GM19467 (cell line): ENCODE measurements at regions not wholly inside any gene's neighbourhood (a gene's known extent, or its start where the extent isn't known, plus 50 kb on each side); places are given as distances from the start of the nearest gene placed in this dataset.
"Not testable (repeated sequence)": the region's sequence is repeated elsewhere in the genome, so short reads cannot be mapped to it uniquely, and the experiment has no call there.

Experiments used
- ATAC-seq: cut with Tn5 transposase; IDR thresholded peaks from one replicate; pipeline ENCODE4 v1.9.1; 2021; ENCODE audit warnings: mild to moderate bottlenecking, moderate library complexity; ENCODE audit not compliant: unreplicated experiment

DNA sequence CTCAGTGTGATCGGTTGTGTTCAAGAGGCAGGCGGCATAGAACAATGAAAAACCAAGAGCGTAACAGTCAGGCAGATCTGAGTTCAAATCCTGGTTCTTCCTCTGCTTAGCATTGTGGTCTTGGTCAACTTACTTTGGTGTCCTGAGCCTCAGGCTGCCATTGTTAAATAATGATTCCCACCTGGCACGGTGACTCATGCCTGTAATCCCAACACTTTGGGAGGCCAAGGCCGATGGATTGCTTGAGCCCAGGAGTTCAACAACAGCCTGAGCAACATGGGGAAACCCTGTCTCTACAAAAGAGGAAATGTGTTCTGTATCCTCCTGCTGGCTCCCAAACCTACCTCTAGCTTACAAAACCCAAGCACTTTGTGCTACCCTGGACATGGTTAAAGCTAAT, 129.0 kb upstream of the STX18 start:
- no peak for ATAC-seq

DNA sequence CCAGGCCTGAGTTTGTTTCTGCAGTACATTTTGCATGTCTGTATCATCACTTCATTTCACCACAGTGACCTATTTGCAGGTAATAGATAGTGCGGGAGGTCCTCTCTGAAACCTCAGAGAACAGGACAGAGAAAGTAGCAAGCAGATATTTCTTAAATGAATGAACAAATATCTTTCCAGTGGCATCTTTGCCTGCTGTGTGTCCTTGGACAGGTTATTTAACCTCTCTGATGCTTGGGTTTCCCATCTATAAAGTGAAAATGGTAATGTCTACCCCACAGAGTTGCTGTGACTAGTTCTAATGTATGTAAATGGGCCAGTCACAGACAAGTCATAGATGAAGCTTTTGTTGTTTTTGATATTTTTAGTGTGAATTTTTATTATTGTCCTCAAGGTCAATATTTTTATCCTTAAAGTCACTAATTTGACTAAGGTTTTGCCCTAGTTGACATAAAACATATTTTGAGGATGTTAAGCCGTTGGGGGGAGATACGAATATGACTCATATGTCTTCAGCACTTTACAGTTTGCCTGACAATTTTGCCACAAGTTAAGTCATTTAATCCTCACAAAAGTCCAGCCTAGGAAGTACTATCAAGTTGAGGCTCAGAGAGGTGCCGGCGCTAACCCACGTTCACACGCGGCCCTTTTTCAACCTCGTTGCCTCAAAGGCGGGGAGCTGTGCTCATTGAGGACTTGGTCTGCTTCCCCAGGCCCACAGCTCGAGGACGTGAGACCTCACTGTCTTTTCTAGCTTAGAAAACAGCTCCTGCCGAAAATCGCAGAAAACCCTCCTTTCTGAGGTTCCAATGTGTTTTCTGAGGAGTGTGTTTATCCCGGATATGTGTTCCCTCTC, 126.7 kb upstream of the STX18 start:
- no peak for ATAC-seq

DNA sequence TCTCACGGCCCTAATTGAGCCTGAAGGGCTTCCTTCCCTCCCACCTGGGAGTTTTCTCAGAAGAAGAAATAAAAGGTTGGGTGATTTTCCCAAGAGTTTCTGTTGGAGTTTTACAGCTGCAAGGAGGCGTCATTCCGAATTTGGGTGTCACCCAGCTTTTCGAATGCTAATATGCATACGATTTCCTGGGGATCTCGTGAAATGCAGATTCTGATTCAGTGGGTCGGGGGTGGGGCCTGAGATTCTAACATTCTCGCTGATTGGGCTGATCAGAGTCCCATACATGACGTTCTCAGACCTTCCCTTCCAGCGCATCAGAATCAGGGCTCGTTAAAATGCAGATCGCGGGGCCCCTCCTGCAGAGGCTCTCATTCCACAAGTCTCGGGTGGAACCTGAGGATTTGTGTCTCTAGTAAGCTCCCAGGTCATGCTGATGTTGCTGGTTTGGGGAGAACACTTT, 125.8 kb upstream of the STX18 start:
- ATAC-seq: no peak

DNA sequence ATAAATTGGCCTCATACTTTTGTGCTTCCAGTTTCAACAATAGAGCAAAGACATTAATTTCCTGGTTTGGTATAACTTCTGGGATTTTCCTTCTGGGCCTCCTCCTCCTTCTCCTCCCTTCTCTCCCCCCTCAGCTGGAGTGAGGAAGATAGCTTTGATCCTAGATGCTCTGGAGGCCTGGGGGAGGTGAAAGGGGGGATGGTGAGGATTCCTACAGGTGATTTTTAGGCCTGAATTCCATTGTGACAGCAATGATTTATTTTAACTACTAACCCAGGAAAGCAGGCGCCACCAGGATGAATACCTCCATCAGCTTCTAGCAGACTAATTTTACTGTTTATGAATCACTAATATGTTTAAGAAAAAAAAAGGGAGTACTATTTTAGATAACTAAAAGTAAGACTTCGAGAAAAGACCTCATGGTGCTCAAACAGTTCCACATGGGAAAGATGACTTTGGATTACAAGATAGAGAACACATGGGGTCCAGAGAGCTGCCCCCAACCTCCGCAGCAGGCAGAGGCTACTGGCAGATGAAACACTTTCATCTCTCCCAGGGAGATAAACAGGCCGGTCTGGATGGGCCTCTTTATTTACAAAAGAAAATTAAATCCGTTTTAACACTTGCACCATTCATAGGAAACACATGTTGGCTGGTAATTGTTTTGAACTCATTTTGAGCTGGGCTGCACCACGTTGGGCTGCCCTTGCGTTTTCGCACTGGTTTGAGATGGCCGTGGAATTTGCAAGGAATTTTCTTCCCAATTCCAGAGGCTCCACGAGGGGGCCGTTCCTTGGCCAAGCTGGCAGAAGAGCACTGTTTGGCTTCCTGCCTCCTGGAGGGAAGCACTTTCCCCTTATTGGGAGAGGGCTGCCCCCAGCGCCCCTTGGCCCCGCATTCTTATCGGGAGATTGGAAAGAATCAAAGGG, 125.1 kb upstream of the STX18 start:
- no peak for ATAC-seq

DNA sequence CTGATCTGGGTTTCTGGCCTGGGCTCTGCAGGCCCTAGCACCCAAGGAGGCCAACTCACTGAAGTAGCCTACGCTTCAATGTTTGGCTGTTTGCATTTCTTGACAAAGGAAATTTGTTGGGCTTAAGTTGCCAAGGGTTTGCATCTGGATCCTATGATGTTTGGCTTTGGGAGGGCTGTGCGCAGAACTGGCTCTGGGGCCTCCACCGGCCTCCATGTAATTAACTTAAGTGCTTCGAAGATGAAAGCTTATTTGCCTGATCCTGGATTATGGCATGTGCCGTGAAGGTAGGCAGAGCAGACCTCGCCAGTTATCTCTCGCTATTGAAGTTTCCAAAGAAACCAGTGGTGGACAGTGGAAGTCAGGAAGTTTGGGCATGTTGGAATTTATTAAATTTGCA, 124.3 kb upstream of the STX18 start:
- ATAC-seq: no peak

DNA sequence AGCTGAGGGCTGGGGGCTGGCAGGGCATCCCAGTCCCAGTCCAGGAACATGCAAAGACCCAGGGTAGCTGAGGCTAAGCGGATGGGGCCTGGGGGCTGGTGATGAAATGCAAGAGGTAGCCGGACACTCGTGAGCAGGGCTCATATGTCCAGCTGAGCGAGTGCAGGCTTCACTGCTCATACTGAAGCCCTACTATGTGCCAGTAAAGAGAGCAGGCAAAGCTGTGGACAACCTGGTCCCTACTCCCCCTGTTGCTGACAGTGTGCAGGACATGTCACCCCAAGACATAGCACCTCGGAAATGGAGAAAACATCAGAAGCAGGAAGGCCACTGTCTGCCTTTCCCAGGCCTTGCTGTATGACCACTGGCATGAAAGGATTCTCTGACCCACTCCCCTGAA, 122.4 kb upstream of the STX18 start:
- ATAC-seq: no peak

DNA sequence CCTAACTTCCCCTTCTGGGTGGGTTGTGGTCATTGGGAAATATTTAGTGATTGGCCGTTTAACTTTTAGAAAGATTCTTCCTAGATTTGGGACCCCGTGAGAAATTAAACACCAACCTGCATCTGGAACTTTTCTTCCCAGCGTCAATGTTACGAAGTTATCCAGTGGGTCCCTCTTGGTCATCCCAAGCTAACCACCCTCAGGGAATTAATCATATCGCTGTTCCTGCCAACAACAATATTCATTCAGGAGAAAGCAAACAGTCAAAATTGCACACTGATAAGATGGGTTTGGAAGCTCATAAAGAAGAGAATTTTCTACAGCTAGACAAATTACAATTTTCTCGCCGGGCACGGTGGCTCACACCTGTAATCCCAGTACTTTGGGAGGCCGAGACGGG, 121.2 kb upstream of the STX18 start:
- no peak for ATAC-seq

DNA sequence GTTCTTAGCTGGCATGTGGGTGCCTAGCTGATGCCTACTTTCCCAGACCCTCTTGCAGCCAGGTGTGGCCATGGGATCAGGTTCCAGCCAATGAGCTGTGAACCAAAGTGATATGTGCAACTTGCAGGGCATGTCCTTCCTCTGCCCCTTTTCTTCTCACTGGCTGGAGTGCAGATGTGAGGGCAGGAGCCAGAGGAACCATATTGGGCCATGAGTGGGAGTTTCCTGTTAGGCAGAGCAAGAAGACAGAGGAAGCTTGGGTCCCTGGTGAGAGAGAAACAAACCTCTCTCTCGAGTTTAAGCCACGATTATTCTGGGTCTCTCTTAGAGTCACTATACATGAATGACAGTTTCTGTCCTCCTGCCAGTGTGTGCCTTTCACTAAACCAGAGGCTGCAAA, 120.4 kb upstream of the STX18 start:
- ATAC-seq: no peak

DNA sequence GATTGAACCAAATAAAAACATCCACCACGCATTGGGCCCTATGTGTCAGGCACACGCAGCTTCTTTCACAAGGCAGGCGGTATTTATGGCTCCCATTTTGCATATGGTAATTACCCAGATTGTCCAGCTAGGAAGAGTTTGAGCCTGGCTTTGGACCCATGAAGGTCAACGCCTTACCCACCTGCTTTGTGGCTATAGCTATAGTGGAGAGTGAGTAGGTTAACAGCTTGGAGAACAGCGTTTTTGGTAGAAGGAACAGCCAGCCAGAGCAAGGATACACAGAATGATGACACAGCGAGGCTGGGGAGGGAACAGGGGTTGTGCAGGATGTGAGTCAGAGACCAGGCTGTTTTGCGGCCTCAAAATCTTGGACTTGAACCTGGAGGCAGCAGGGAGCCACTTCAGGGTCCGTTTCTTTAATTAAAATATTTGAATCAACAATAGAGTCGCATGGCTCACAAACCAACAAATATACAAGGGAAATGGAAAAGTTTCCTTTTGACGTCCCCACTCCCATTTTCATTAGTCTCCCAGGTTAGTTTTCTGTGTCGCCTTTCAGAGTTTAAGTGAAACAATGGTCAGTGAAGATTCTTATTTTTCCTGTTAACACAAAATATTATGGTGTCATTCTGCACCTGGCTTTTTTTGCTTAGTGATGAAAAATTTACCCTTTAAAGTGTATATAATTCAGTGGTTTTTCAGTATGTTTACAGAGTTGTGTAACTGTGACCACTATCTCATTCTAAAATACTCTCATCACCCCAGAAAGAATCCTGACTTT, 118.2 kb upstream of the STX18 start:
- ATAC-seq: no peak

DNA sequence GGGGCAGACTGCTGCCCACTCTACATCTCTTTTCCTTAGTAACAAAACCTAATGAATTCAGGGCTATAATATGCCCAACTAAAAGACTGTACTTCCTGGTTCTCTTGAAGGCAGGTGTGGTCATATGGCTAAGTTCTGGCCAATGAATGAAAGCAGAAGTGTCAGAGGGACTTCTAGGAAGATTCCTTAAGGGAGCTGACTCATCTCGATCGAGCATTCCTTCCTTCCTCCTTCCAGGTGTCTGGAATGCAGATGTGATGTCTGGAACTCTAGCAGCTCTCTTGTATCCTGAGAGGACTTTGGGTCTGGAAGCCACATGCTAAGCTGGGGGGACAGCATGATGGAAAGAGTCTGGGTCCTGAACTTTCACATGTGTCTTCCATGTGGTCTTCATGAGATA, 116.2 kb upstream of the STX18 start:
- no peak for ATAC-seq

DNA sequence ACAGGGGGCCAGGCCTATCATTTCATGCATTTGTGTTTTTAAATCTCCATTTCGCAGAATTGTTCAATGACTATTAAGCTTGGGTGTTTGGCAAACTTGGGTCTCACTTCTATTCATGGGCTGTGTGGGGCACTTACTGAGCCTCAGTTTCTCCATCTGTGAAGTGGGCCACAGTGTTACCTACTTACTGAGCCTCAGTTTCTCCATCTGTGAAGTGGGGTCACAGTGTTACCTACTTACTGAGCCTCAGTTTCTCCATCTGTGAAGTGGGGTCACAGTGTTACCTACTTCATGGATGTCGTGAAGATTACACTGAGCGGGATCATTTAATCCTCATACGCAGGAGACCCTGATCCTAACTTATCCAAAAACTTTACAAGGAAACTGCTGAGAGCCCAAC, 115.1 kb upstream of the STX18 start:
- ATAC-seq: no peak

DNA sequence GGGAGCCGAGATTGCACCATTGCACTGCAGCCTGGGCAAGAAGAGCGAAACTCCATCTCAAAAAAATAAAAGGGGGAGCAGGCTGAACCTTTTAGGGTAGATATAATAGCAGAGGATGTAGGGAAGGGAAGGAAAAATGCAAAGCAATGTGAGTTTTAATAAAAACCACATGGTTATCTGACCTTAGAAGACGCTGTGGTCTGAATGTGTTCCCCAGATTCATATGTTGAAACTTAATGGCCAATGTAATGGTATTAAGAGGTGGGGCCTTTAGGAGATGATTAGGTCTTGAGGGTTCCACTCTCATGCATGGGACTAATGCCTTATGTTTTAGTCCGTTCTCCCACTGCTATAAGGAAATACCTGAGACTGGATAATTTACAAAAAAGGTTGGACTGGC, 114.1 kb upstream of the STX18 start:
- ATAC-seq: no peak

DNA sequence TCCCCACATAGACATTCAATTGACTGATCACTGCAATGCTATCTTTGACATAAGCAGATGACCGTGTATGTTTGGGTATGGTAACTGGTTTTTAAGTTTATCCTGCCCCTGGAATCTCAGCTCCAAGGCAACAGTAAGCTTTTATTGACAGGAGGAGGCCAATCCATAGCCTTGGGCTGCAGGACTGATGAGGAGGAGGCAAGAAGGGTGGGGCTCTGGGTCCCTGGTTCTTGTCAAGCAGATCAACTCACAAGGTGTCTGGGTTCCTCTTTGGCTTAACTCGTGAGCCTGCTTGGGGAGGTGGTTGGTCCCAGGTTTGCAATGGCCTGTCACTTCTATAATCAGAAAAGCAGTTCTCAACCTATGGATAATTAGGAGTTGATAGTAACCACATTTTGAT, 113.2 kb upstream of the STX18 start:
- no peak for ATAC-seq

DNA sequence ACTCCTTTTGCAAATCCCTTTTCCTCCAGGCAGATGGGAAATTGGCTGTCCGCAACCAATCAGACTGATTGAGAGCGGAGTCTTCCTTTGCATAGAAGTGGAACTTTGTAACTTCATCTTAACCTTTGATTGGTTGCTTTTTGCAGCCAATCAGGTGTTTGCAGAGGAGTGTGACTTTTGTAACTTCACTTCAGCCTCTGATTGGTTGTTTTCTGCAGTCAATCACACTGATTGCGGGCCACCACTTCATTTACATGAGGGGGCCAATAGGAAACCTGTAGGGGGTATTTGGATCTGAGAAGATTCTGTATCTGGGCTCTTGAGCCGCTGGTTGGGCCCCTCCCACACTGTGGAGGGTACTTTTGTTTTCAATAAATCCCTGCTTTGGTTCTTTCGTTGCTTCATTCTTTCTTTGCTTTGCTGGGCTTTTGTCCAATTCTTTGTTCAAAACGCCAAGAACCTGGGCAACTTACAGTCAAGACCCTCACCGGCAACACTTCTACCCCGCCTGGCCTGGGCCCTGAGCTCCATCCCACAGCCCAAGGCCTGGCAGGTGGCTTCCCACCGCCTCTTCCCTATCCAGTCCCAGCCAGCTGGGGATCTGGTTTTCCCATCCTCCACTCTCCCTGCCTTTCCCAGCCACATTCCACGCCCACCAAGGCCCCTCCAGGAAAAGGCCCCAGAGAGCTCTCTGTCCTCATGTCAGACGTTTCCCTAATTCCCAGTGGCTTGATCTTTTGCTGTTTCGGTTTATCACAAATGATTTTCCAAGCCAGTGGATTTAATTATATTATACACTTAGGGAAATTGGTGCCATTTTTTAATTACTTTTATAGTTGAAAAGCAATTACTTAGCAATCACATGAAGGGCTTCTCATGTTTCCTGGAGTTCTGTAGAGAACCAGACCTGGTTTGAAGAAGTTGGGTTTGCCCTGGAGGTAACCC, 110.2 kb upstream of the STX18 start:
- no peak for ATAC-seq

DNA sequence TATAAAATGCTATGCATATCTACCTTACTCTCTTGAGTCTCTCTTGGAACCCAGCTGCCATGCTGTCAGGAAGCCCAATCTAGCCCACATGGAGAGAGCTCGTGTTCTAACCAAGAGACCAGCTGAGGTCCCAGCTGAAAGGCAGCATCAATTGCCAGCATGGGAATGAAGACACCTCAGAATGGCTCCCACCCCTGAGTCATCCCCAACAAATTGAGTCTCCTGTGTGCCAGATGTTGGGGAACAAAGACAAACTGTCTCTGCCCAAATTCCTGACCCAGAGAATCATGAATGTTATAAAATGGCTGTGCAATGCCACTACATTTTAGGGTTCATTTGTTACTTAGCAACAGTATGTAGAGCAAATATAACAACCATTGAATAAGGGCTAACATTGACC, 105.2 kb upstream of the STX18 start:
- ATAC-seq: no peak

DNA sequence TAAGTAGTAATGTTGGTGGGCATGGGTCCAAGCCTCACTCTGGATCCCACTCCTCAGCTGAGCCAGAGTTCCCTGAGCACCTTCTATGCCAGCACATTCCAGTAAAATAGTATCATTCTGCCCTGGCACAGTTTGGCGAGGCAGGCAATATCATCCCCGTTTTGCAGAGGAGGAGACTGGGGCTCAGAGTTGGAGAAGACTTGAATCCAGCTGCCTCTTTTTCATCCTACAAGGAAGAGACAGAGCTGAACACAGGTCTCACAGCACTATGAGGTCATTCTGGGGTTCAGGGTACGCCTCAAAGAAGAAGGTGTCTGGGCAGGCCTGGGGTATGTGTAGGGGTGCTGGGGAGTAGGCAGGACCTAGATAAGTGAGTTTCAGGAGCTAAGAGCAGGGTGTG, 103.9 kb upstream of the STX18 start:
- no peak for ATAC-seq

DNA sequence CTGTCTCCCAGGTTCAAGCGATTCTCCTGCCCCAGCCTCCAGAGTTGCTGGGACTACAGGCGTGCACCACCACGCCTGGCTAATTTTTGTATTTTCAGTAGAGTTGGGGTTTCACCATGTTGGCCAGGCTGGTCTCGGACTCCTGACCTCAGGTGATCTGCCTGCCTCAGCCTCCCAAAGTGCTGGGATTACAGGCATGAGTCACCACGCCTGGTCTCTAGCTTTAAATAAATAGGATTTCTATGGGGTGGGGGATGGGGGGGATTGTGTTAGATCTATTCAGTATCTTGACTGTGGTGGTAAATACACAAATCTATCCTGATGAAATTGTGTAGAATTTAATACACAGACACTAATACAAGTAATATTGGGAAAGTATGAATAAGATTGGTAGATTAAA, 102.4 kb upstream of the STX18 start:
- ATAC-seq: not testable (repeated sequence)

DNA sequence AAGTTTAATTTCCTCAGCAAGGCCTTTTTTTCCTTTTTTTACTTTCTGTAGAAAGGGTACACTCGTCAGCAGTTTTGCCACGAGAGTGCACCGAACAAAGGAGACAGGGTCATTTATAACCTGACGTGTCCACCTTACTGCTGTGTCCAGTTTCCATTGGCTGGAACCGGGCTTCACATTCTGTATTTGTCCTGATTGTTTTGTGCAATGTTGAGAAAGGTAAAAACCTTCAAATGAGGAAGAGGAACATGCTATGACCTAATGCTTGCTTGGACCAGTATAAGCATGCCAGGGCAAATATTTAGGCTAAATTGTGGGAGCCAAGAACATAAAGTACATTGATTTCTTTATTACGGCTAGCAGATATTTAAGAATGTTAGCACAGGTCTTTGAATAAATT, 101.9 kb upstream of the STX18 start:
- not testable (repeated sequence) for ATAC-seq

DNA sequence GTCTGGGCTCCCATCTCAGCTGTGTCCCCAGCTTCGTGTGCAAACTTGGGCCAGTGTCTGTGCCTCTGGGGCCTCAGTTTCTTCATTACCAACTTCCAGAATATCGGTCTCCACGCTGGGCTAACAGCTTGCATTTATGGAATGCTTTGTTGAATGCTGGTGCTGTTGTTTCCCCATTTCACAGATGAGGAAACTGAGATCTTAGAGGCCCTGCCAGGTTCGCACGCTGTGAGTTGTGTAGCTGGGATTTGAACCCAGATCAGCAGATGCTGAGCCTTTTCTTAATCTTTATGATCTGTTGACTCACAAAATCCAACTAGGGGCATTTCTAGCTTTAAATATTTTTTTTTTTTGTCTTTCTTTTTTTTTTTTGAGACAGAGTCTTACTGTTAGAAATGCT, 101.5 kb upstream of the STX18 start:
- no peak for ATAC-seq

DNA sequence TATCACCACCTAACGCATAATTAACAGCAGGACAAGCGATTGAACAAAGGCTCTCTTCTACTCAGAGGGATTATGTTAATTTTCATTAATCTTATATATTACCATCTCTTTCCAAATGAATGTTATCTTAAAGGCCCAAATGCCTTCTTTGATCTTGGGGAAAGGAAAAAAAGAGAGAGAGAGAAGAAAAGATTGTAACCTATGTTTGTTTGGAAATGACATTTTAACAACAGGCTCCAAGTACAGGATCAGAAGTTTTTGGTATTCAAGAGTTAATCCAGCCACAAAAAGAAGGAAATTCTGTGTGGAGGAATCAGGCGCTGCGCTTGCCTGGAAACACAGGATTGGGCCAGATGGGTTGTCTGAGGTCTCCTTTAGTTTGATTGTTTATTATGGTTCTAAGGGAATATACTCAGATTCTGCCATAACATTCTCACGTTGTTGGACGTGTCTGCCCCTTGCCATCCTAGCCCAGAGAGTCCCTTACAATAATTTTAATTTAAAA, 100.7 kb upstream of the STX18 start:
- ATAC-seq: no peak
